Brain microvascular endothelial cell (primary cell): ENCODE measurements at regions not wholly inside any gene's neighbourhood (a gene's known extent, or its start where the extent isn't known, plus 50 kb on each side); places are given as distances from the start of the nearest gene placed in this dataset.

Source experiments
- DNase-seq: peaks from one replicate; pipeline ENCODE4 v3.0.0-alpha.2; 2020
- H3K27ac ChIP-seq: fragments of 250-450 bp; sonication (Bioruptor Pico); 2 replicates; pipeline ENCODE4 v1.5.1; 2020; ENCODE audit warnings: mild to moderate bottlenecking, moderate library complexity
- H3K27me3 ChIP-seq: fragments of 250-450 bp; sonication (Bioruptor Pico); replicated peaks from 2 replicates; pipeline ENCODE4 v1.5.1; 2020; ENCODE audit warnings: mild to moderate bottlenecking
- H3K36me3 ChIP-seq: fragments of 250-450 bp; sonication (Bioruptor Pico); replicated peaks from 2 replicates; pipeline ENCODE4 v1.5.1; 2020; ENCODE audit warnings: mild to moderate bottlenecking
- H3K4me3 ChIP-seq: 2 replicates; pipeline ENCODE4 v1.5.1; 2011; ENCODE audit warnings: low read depth, mild to moderate bottlenecking, control low read depth, low read length, moderate library complexity
- in situ Hi-C: cut with HindIII; loops from 2 replicates; pipeline ENCODE4 v1.10.0; 2017; ENCODE audit warnings: low sequenced_read_pairs, low pct_ligation_motif_present
- TF ChIP-seq, protein P1 (sequence below): IDR thresholded peaks from 2 replicates; pipeline ENCODE4 v1.5.1; 2011; ENCODE audit warnings: low read depth, mild to moderate bottlenecking, moderate library complexity, low read length, control low read depth, inconsistent platforms; ENCODE audit errors: missing control alignments

DNA sequence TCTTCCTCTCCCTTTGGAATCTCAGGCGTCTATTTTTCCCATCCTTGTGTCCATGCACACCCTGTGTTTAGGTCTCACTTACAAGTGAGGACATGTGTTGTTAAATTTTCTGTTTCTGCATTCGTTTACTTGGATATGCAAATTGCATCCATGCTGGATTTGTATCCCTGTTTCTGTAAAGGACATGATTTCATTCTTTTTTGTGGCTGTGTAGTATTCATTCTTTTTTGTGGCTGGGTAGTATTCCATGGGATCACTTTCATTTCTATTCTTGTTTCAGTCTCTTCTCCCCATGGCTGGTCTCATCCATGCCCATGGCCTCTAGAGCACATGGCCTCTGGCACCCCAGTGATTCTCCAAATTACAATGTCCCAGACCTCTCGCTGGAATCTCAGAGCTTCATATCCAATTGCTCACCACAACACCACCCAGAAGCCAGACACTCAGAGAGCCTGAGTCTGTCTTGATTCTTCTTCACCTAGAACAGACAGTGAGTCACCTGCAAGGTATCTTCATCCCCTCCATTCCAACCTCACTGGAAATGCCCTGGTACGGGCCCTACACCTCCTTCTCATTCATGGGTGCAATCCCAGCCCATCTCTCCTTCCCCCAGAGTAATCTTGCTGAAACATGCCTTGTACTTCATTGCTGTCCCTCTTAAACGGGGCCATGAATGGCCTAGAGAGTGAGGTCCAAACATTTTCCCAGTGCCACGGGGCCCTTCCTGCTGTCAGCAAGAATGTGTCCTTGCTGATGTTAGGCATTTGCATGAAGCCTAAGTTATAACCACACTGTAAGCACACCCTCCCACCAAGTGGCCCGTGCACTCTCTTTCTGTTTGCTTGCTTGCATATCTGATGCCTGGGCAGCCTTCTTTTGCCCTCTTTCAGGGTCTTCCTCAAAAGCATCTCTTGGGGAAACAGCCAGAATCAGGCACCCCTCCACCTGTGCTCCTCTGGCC, 476.2 kb upstream of the TSHZ3 start:
- in situ Hi-C loops = no loop called here
- H3K27me3 ChIP-seq = no peaks in the 10 kb centered on the region
- H3K36me3 ChIP-seq = no peaks in the 10 kb centered on the region
- no peak for DNase-seq
- H3K27ac ChIP-seq = no peak overlapping the region
- TF ChIP-seq, protein P1, sequence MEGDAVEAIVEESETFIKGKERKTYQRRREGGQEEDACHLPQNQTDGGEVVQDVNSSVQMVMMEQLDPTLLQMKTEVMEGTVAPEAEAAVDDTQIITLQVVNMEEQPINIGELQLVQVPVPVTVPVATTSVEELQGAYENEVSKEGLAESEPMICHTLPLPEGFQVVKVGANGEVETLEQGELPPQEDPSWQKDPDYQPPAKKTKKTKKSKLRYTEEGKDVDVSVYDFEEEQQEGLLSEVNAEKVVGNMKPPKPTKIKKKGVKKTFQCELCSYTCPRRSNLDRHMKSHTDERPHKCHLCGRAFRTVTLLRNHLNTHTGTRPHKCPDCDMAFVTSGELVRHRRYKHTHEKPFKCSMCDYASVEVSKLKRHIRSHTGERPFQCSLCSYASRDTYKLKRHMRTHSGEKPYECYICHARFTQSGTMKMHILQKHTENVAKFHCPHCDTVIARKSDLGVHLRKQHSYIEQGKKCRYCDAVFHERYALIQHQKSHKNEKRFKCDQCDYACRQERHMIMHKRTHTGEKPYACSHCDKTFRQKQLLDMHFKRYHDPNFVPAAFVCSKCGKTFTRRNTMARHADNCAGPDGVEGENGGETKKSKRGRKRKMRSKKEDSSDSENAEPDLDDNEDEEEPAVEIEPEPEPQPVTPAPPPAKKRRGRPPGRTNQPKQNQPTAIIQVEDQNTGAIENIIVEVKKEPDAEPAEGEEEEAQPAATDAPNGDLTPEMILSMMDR = no peak
- H3K4me3 ChIP-seq = no peak overlapping the region

DNA sequence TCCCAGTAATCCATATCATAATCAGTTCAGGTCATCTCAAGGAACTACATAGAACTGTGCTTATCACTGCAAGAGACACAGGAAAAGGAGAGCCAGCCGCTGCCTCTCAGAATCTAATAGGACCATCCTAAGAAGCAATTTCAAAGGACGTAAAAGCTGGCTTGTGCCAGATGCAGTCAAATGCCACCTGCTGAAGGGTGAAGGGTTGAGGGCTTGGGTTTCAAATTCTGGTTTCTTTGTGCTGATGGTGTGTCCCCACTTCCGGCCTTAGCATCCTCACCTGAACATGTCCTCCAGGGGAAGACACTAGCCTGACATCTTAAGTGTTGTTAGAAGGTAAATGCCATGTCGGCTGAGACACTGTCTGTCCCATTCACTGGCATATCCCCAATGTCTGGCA, 477.1 kb upstream of the TSHZ3 start:
- no peaks in the 10 kb centered on the region for H3K36me3 ChIP-seq
- no peaks in the 10 kb centered on the region for H3K27me3 ChIP-seq
- no peak overlapping the region for H3K27ac ChIP-seq
- TF ChIP-seq, protein P1 = no peak
- no peak for DNase-seq
- in situ Hi-C loops = no loop called here
- H3K4me3 ChIP-seq = no peak overlapping the region

DNA sequence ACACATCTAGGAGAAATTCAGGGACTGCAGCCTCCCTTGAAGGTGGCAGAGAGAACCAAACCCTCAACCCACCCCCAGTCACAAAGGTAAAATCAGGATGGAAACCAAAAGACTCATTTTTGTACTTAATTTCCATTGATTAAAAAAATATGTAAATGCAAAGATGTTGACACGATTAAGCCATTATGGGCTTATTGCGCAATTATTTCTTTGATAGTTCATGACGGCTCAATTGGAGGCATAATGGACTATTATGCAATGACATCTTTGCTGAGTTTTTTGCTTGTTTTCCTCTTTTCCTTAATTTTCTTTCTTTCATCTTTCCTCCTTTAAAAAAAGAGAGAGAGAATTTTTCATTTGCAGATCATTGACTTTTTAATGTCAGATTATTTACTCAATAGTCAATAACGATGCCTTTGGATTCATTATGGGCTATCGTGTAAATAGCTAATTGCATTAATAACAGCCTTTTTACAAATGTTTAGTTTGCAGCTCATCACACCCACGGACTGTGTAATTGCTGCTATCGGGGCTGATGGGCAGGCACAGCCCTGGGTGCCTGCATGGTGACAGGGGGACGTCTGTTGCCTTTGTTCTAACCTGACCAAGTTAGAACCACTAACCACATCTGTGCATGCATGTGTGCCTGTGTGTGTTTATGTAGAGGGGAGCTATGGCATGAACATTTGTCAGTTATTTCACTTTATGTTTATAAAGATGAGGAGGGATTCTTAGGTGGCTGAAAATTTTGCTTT, 482.4 kb upstream of the TSHZ3 start:
- Histone ChIP-seq H3K27ac (no peak overlapping the region), H3K36me3 (no peaks in the 10 kb centered on the region), H3K4me3 (no peak overlapping the region), H3K27me3 (no peaks in the 10 kb centered on the region)
- in situ Hi-C loops = no loop called here
- DNase-seq = no peak
- TF ChIP-seq, protein P1 = no peak

DNA sequence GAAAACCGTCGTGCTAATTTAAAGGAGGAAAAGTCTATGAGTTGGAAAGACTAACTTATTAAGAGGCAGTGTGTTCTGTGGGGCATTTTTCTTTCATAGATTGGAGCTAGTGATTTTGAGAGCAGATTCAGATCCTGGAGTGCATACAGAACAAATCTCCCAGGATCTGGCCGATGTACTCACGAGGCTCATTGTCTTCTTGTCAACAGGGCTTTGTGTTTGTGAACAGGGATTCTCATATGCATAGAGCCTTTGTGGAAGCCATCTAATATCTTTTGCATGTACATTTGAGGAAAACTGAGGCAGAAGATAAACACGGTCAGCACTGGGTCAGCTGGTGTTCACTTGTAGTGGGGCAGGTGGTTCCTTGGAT, 482.9 kb upstream of the TSHZ3 start:
- H3K27me3 ChIP-seq = no peaks in the 10 kb centered on the region
- H3K36me3 ChIP-seq = no peaks in the 10 kb centered on the region
- TF ChIP-seq, protein P1 = no peak
- no peak overlapping the region for H3K27ac ChIP-seq
- H3K4me3 ChIP-seq = no peak overlapping the region
- no peak for DNase-seq
- in situ Hi-C loops = no loop called here

DNA sequence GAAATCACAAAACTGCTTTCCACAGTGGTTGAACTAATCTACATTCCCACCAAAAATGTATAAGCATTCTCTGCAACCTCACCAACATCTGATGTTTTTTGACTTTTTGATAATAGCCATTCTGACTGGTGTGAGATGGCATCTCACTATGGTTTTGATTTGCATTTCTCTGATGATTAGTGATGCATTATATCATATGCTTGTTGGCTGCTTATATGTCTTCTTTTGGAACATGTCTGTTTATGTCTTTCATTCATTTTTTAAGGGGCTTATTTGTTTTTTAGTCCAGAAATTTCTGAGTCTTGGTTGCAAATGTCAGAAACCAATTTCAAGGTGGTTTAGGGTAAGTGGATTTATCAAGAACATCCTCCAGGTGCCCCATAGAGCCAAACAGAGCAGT, 484.8 kb upstream of the TSHZ3 start:
- Histone ChIP-seq H3K36me3 (no peaks in the 10 kb centered on the region), H3K27me3 (no peaks in the 10 kb centered on the region), H3K27ac (no peak overlapping the region), H3K4me3 (no peak overlapping the region)
- no peak for DNase-seq
- in situ Hi-C loops = no loop called here
- TF ChIP-seq, protein P1 = no peak
